Fibroblast of villous mesenchyme (primary cell): ENCODE measurements at regions not wholly inside any gene's neighbourhood (a gene's known extent, or its start where the extent isn't known, plus 50 kb on each side); places are given as distances from the start of the nearest gene placed in this dataset.
"Not testable (repeated sequence)": the region's sequence is repeated elsewhere in the genome, so short reads cannot be mapped to it uniquely, and the experiment has no call there.

ENCODE experiments used
- DNase-seq: peaks from one replicate; pipeline ENCODE4 v3.0.0-alpha.2; 2010; ENCODE audit warnings: low read depth
- H3K4me3 ChIP-seq: 2 replicates; pipeline ENCODE4 v1.5.1; 2011; ENCODE audit warnings: low read depth, mild to moderate bottlenecking, low read length
- CTCF ChIP-seq: IDR thresholded peaks from 2 replicates; pipeline ENCODE4 v1.5.1; 2012; ENCODE audit warnings: low read depth, mild to moderate bottlenecking, low read length; ENCODE audit not compliant: insufficient read depth

DNA sequence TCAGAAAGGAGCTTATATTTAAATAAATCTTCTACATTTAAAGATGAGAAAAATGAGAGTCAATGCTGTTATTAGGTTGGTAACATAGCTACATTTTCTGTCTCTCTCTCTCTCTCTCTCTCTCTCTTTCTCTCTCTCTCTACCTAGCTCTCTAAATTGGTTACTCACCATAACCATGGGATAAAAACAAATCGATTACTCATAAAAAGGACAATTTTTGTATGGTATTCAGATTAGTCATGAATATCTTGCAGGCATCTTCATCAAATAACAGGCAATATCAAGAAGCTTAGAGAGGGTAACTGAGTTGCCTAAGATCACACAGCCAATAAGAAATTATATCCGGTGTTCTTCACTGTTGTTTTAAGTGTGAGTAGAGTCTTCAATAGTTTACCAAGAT lies 81.8 kb upstream of the ALCAM start:
- DNase-seq = no peak
- no peak overlapping the region for H3K4me3 ChIP-seq

GRCh38 chr3:105285653-105286241 lies 81.0 kb upstream of the ALCAM start:
- TF ChIP-seq CTCF = no peak
- H3K4me3 ChIP-seq = no peak overlapping the region
- no peak for DNase-seq

More for the DNA sequence above, 81.8 kb upstream of the ALCAM start:
- no peak for TF ChIP-seq CTCF

DNA sequence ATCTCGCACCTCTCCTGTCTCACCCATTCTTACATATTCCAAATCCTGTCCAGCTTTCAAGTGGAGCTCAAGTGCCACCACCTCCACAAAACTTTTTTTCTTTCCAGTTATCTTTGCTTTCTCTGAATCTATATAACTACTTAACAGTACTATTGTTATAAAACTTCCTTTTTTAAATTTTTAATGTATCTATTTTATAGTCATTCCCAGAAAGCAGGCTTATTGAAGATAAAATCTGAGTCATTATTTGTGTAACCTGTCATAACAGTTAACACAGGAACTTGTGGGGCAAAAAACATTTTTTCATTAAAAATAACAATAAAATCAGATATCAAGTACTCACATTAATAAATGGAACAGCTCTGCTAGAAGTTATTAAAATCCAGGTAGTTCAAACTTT lies 73.3 kb upstream of the ALCAM start:
- no peak overlapping the region for H3K4me3 ChIP-seq
- no peak for DNase-seq
- TF ChIP-seq CTCF = no peak

DNA sequence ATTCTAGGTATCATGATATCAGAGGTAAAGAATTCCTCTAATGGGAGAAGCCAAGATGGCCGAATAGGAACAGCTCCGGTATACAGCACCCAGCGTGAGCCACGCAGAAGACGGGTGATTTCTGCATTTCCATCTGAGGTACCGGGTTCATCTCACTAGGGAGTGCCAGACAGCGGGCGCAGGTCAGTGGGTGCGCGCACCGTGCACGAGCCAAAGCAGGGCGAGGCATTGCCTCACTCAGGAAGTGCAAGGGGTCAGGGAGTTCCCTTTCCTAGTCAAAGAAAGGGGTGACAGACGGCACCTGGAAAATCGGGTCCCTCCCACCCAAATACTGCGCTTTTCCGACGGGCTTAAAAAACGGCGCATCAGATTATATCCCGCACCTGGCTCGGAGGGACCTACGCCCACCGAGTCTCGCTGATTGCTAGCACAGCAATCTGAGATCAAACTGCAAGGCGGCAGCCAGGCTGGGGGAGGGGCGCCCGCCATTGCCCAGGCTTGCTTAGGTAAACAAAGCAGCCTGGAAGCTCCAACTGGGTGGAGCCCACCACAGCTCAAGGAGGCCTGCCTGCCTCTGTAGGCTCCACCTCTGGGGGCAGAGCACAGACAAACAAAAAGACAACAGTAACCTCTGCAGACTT lies 70.4 kb upstream of the ALCAM start:
- not testable (repeated sequence) for DNase-seq, H3K4me3 ChIP-seq

GRCh38 chr3:105304487-105304886 lies 62.2 kb upstream of the ALCAM start:
- no peak for TF ChIP-seq CTCF
- peak; percentile 54 for DNase-seq

GRCh38 chr3:105315144-105315543 lies 51.6 kb upstream of the ALCAM start:
- no peak for DNase-seq
- no peak overlapping the region for H3K4me3 ChIP-seq
- TF ChIP-seq CTCF = no peak

More at GRCh38 chr3:105304487-105304886, 62.2 kb upstream of the ALCAM start:
- no peak overlapping the region for H3K4me3 ChIP-seq

- H3K4me3 ChIP-seq = no peak overlapping the region
- DNase-seq = no peak
- no peak for TF ChIP-seq CTCF
Observed at GRCh38 chr3:105315815-105316214, 50.9 kb upstream of the ALCAM start.
